ENCODE measurements at regions not wholly inside any gene's neighbourhood (a gene's known extent, or its start where the extent isn't known, plus 50 kb on each side); places are given as distances from the start of the nearest gene placed in this dataset.

- WGBS = 87% methylated on average over 2 of the region's 2 CpGs
- DNase-seq (ENCODE audit: low spot score) = no peak
- Histone ChIP-seq H3K27me3 (replicated peaks; ENCODE audit: insufficient read depth) (no peaks in the 10 kb centered on the region), H3K4me3 (no peak overlapping the region), H3K9me3 (no peaks in the 10 kb centered on the region), H3K4me1 (replicated peaks) (no peaks in the 10 kb centered on the region), H3K36me3 (no peaks in the 10 kb centered on the region), H3K27ac (no peak overlapping the region)
- TF ChIP-seq POLR2AphosphoS5 (IDR thresholded peaks at IDR 0.05) (no peak), POLR2A (IDR thresholded peaks at IDR 0.05) (no peak), CTCF (IDR thresholded peaks at IDR 0.05) (no peak)
- intact Hi-C loops (cut with DNase I) = no loop called here
Observed at GRCh38 chr14:83355609-83356008, 1822.0 kb upstream of the SEL1L start.

- WGBS = 88% methylated on average over 5 of the region's 5 CpGs
- H3K4me1 ChIP-seq (replicated peaks) = no peaks in the 10 kb centered on the region
- no peaks in the 10 kb centered on the region for H3K27me3 ChIP-seq (replicated peaks; ENCODE audit: insufficient read depth)
- no peaks in the 10 kb centered on the region for H3K9me3 ChIP-seq
- no peak overlapping the region for H3K4me3 ChIP-seq
- H3K27ac ChIP-seq = no peak overlapping the region
- no peak for TF ChIP-seq CTCF (IDR thresholded peaks at IDR 0.05)
- TF ChIP-seq POLR2A (IDR thresholded peaks at IDR 0.05) = no peak
- no peak for TF ChIP-seq POLR2AphosphoS5 (IDR thresholded peaks at IDR 0.05)
- intact Hi-C loops (cut with DNase I) = no loop called here
- no peak for DNase-seq (ENCODE audit: low spot score)
- H3K36me3 ChIP-seq = no peaks in the 10 kb centered on the region
Observed at GRCh38 chr14:83356080-83356479, 1822.4 kb upstream of the SEL1L start.

- Histone ChIP-seq H3K9me3 (no peaks in the 10 kb centered on the region), H3K27ac (no peak overlapping the region), H3K4me3 (no peak overlapping the region), H3K36me3 (no peaks in the 10 kb centered on the region), H3K27me3 (replicated peaks; ENCODE audit: insufficient read depth) (no peaks in the 10 kb centered on the region), H3K4me1 (replicated peaks) (no peaks in the 10 kb centered on the region)
- TF ChIP-seq POLR2A (IDR thresholded peaks at IDR 0.05) (no peak), CTCF (IDR thresholded peaks at IDR 0.05) (no peak), POLR2AphosphoS5 (IDR thresholded peaks at IDR 0.05) (no peak)
- WGBS = 92% methylated on average over 1 of the region's 1 CpG
- intact Hi-C loops (cut with DNase I) = no loop called here
- DNase-seq (ENCODE audit: low spot score) = no peak
Observed at GRCh38 chr14:83372271-83372670, 1838.6 kb upstream of the SEL1L start.

- no peak overlapping the region for H3K4me3 ChIP-seq
- H3K27ac ChIP-seq = no peak overlapping the region
- DNase-seq (ENCODE audit: low spot score) = no peak
- H3K9me3 ChIP-seq = no peaks in the 10 kb centered on the region
- intact Hi-C loops (cut with DNase I) = no loop called here
- H3K27me3 ChIP-seq (replicated peaks; ENCODE audit: insufficient read depth) = no peaks in the 10 kb centered on the region
- no peak for TF ChIP-seq POLR2A (IDR thresholded peaks at IDR 0.05)
- TF ChIP-seq CTCF (IDR thresholded peaks at IDR 0.05) = no peak
- TF ChIP-seq POLR2AphosphoS5 (IDR thresholded peaks at IDR 0.05) = no peak
- no peaks in the 10 kb centered on the region for H3K4me1 ChIP-seq (replicated peaks)
- 40% methylated on average over 3 of the region's 3 CpGs for WGBS
- no peaks in the 10 kb centered on the region for H3K36me3 ChIP-seq
Observed at GRCh38 chr14:83379436-83379835, 1845.8 kb upstream of the SEL1L start.

GRCh38 chr14:83384253-83384652 lies 1850.6 kb upstream of the SEL1L start:
- TF ChIP-seq POLR2AphosphoS5 (IDR thresholded peaks at IDR 0.05) = no peak
- TF ChIP-seq CTCF (IDR thresholded peaks at IDR 0.05) = no peak
- no peak for TF ChIP-seq POLR2A (IDR thresholded peaks at IDR 0.05)
- H3K27me3 ChIP-seq (replicated peaks; ENCODE audit: insufficient read depth) = no peaks in the 10 kb centered on the region
- WGBS = 83% methylated on average over 3 of the region's 3 CpGs

More at GRCh38 chr14:83384253-83384652, 1850.6 kb upstream of the SEL1L start:
- DNase-seq (ENCODE audit: low spot score) = no peak
- Histone ChIP-seq H3K4me1 (replicated peaks) (no peaks in the 10 kb centered on the region), H3K4me3 (no peak overlapping the region), H3K27ac (no peak overlapping the region), H3K9me3 (no peaks in the 10 kb centered on the region), H3K36me3 (no peaks in the 10 kb centered on the region)
- intact Hi-C loops (cut with DNase I) = no loop called here

Data from prostate gland (tissue), 2 donors.